ENCODE measurements at regions not wholly inside any gene's neighbourhood (a gene's known extent, or its start where the extent isn't known, plus 50 kb on each side); places are given as distances from the start of the nearest gene placed in this dataset.
"Not testable (repeated sequence)": the region's sequence is repeated elsewhere in the genome, so short reads cannot be mapped to it uniquely, and the experiment has no call there.

GRCh38 chr7:81437160-81437559, 332.7 kb downstream of the HGF start:
- not testable (repeated sequence) for DNase-seq (ENCODE audit: low read depth)

DNA sequence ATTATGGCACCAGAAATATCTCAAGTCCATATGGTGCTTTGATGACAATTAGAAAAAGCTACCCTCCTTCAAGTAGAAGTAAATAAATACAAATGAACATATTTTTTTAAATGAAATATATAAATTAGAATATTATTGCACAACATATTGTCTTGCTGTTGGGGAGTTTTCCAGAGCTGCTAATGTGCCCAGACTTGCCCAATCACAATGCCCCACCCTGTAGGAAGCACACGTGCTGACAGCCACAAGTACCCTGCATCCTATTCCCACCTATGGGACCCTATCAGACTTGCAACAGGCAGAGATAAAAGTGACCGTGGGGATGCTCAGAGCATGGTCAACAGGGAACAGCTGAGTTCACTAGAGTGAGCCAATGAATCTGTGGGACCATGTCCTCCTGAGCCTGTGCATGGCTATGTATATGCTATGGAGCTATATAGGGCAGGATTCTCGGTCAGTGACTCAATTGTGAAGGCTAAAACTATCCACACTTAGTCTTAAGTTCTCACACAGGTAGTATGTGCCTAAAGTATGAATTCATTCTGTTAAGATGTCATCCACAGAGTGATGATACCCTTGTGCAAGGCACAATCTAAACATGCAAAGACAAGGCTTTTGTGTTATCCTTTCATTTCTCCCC, 336.0 kb downstream of the HGF start:
- no peak for DNase-seq (ENCODE audit: low read depth)

DNA sequence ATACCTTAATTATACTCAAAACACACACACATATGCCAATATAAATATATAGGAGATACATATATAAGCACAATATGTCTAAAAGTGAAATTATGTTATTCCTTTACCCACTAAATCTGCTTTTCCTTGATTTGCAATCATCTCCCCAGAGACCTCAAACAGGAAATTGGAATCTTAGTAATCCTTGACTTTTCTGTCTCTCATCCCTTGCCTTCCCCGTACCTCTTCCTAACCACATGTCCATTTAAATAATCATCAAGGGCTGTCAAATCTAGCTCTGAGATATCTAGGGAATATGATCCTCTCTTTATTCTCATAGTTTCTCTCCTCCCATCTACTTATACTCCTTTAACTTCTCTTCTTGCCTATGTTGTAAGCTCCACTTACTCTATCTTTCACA, 336.6 kb downstream of the HGF start:
- no peak for DNase-seq (ENCODE audit: low read depth)

- no peak for DNase-seq (ENCODE audit: low read depth)
Measured at GRCh38 chr7:81430761-81431160, 339.1 kb downstream of the HGF start.

- DNase-seq (ENCODE audit: low read depth) = peak; percentile 26
Measured at GRCh38 chr7:81430150-81430549, 339.7 kb downstream of the HGF start.

DNA sequence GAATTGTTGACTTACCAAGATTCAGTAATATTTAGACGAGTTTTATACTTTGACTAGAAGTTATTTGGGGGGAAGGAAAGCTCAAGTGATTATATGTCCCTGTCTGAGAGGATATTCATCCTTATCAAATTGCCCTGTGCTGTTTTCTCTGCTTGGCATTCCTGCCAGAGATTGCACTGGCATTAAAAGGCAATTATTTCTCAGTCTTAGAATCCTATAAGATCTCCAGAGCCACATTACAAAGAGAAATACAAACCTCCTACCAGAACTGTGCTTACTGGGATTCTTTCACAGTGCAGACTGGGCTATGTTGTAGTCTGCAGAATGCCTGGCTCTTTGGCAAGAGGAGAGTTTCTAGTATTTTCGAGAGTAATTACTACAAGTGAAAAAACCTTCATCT, 342.4 kb downstream of the HGF start:
- DNase-seq (ENCODE audit: low read depth) = no peak

- DNase-seq (ENCODE audit: low read depth) = no peak
Measured at GRCh38 chr7:81420526-81421226, 349.2 kb downstream of the HGF start.

GRCh38 chr7:81419731-81420130, 350.1 kb downstream of the HGF start:
- peak; percentile 33 for DNase-seq (ENCODE audit: low read depth)

- no peak for DNase-seq (ENCODE audit: low read depth)
Measured at GRCh38 chr7:81416659-81417058, 353.2 kb downstream of the HGF start.

GRCh38 chr7:81415181-81415580, 354.7 kb downstream of the HGF start:
- no peak for DNase-seq (ENCODE audit: low read depth)

DNA sequence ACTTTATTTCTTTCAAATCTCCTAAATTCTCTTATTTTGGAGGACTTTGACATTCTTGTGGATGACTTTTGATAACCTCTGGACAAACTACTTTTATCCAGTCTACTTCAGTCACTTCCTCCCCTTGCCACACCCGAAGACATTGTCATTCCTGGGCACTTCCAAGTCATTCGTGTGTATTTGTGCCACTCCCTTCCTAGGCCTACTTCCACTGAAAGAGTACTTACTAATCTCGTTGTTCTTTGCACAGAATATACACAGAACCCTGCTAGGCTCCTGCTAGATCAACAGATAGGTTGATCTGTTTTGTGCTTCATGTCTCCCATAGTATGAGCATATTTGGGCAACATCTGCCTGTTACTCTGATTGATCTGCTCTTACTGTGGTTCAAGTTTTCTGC, 355.4 kb downstream of the HGF start:
- no peak for DNase-seq (ENCODE audit: low read depth)

DNA sequence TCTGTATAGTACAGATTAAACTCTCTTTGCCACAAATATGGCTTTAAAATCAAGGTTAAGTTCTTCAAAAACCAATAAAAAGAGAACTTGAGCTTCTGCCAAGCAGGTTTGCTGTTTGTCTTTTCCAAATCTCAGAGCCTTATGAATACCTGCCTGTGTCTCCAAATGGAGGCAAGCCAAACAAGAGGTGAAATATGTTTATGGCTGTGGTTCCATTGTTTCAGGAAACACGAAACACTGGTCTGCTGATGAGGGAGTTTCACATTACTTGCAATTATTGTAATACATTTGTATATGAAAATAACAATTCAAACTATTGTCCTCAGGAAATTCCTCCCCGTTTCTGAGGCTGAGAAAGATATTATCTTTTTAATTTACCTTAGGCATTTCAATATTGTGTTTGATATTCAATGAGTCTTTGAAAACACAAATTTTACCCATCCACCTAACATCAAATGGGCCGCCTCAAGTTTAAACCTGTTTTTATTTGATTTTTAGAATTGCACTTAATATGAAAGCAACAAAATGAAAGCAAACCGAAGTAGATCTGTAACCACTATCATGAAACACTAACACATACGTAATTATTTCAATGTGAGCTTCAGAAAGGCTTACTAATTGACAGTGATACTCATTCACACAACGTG, 359.3 kb downstream of the HGF start:
- DNase-seq (ENCODE audit: low read depth) = no peak

- DNase-seq (ENCODE audit: low read depth) = no peak
Measured at GRCh38 chr7:81408728-81409127, 361.1 kb downstream of the HGF start.

DNA sequence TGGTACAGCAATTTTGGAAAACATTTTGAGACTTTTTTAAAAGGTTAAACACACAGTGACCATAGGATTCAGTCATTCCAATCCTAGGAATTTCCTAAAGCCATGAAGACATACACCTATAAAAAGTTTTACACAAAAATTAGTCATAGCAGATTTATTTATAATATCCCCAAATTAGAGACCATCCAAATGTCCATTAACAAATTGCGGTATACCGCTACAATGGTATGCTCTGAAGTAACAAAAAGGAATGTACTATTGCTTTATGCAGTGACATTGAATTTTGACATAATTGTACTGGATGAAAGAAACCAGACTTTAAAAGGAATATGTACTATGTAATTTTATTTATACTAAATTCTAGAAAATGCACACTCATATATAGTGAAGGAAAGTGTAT, 362.8 kb downstream of the HGF start:
- no peak for DNase-seq (ENCODE audit: low read depth)

- no peak for DNase-seq (ENCODE audit: low read depth)
Measured at GRCh38 chr7:81404669-81405068, 365.2 kb downstream of the HGF start.

GRCh38 chr7:81402227-81402626, 367.6 kb downstream of the HGF start:
- peak; percentile 12 for DNase-seq (ENCODE audit: low read depth)

DNA sequence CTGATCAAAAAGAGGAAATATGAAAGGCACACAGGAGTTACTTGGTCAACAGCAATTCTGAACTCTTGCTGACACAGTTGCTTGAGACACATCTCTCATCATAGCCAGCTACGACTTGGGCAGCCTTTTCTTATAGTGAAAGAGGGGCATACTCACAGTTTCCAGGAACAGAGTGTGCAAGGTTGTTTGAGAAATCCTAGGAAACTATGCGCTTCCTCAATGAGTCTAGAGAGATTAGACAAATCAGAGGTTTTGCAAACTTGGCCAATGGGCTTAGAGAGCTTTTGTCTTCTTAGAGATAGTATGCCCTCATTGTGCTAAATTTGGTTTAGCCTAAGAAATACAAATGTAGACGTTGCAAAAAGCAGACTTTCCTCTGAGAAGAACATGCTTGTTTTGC, 370.4 kb downstream of the HGF start:
- no peak for DNase-seq (ENCODE audit: low read depth)

GRCh38 chr7:81394029-81394428, 375.8 kb downstream of the HGF start:
- DNase-seq (ENCODE audit: low read depth) = peak; percentile 54

DNA sequence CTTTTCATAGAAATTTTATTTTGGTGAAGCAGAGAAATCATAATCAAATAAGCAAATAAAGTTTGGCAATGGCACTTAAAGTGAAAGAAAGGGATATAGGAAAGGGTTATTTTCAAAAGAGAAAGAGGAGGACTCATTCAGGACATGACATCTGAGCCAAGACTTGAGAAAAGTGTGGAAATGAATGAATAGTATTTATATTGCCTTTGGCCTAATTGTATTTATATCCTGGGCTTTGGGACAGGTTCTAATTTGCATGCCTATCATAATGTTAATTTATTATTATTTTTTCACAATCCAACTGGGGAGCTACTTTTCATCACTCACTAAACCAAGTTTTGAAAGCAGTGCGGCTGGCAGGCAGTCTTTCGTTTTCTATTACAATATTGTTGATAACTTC, 376.8 kb downstream of the HGF start:
- DNase-seq (ENCODE audit: low read depth) = no peak

DNA sequence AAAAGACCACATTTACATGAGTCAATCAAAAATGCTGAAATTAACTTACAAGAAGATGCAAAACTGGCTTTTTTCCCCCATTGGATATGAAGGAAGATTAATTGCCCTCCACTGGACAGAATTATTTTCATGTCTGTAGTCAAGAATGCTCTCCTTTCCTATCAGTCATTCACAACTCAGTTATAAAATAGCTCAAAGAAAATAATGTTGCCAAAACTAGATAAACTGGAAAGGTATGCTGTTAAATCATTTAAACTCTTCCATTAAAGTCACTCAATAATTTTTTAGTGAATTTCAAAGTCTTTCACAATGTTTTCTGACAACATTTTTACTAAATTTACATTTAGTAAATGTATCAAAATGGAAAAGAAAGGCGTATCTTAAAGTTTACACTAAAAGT, 384.5 kb downstream of the HGF start:
- DNase-seq (ENCODE audit: low read depth) = no peak

- DNase-seq (ENCODE audit: low read depth) = no peak
Measured at GRCh38 chr7:81383846-81384245, 386.0 kb downstream of the HGF start.

DNA sequence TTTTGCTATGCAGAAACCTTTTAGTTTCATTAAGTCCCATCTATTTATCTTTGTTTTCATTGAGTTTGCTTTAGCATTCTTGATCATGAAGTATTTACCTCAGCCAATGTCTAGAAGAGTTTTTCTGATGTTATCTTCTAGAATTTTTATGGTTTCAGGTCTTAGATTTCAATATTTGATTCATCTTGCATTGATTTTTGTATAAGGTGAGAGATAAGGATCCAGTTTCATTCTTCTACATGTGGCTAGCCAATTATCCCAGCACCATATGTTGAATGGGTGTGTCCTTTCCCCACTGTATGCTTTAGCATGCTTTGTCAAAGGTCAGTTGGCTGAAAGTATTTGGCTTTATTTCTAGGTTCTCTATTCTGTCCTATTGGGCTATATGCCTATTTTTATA, 395.2 kb downstream of the HGF start:
- DNase-seq (ENCODE audit: low read depth) = not testable (repeated sequence)

- no peak for DNase-seq (ENCODE audit: low read depth)
Measured at GRCh38 chr7:81370822-81371221, 399.0 kb downstream of the HGF start.

Measured in myocyte (in vitro differentiated cells).